ENCODE measurements at regions not wholly inside any gene's neighbourhood (a gene's known extent, or its start where the extent isn't known, plus 50 kb on each side); places are given as distances from the start of the nearest gene placed in this dataset.

DNA sequence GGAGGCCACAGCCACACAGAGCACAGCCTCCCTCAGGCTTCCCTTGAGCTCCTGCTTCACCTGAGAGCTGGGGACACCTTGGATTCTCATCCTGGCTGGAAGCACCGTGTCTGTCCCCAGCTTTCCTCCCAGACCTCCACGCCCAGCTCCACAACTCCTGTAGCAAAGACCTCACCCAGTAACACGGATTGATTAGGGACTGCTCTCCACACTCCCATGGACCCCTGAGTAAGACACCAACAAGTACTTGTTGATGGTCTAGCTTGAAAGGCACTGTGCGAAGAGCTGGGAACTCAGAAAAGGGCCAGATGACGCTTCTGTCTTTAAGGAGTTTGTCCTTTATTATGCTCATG is 109.6 kb downstream of the DLL1 start:
- TF ChIP-seq EP300 (IDR thresholded peaks at IDR 0.05; ENCODE audit: borderline replicate concordance in 1 of 2, low read depth in 2 of 2, low read length in 2 of 2) (no peak), POLR2A (IDR thresholded peaks at IDR 0.05; ENCODE audit: control extremely low read depth in 1 of 2, low read depth in 2 of 2, low read length in 2 of 2) (no peak), EGR1 (IDR thresholded peaks at IDR 0.05; ENCODE audit: borderline replicate concordance, low read depth, low read length) (no peak), JUN (IDR thresholded peaks at IDR 0.05; ENCODE audit: low read depth, low read length) (no peak), RFX5 (IDR thresholded peaks at IDR 0.05; ENCODE audit: borderline replicate concordance, low read depth, low read length) (no peak), EZH2 (IDR thresholded peaks at IDR 0.05; ENCODE audit: low read depth, low read length, severe bottlenecking) (no peak), HDAC2 (IDR thresholded peaks at IDR 0.05; ENCODE audit: borderline replicate concordance in 1 of 2, low read depth in 2 of 2, low read length in 2 of 2) (no peak), HDAC6 (IDR thresholded peaks at IDR 0.05; ENCODE audit: low read depth, low read length) (no peak), GTF2F1 (IDR thresholded peaks at IDR 0.05; ENCODE audit: borderline replicate concordance, low read depth, low read length) (no peak), POLR2AphosphoS5 (IDR thresholded peaks at IDR 0.05; ENCODE audit: low read depth, low read length) (no peak), KDM5A (IDR thresholded peaks at IDR 0.05; ENCODE audit: low read length) (no peak), RAD21 (IDR thresholded peaks at IDR 0.05 in 1 of 2, conservative IDR thresholded peaks at IDR 0.05 in 1 of 2; ENCODE audit: low read depth in 2 of 2, low read length in 2 of 2) (no peak)
- TF ChIP-seq, protein P1, sequence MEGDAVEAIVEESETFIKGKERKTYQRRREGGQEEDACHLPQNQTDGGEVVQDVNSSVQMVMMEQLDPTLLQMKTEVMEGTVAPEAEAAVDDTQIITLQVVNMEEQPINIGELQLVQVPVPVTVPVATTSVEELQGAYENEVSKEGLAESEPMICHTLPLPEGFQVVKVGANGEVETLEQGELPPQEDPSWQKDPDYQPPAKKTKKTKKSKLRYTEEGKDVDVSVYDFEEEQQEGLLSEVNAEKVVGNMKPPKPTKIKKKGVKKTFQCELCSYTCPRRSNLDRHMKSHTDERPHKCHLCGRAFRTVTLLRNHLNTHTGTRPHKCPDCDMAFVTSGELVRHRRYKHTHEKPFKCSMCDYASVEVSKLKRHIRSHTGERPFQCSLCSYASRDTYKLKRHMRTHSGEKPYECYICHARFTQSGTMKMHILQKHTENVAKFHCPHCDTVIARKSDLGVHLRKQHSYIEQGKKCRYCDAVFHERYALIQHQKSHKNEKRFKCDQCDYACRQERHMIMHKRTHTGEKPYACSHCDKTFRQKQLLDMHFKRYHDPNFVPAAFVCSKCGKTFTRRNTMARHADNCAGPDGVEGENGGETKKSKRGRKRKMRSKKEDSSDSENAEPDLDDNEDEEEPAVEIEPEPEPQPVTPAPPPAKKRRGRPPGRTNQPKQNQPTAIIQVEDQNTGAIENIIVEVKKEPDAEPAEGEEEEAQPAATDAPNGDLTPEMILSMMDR (IDR thresholded peaks at IDR 0.05; ENCODE audit: control extremely low read depth in 1 of 3, insufficient read depth in 1 of 3, low read depth in 1 of 3, low read length in 3 of 3) = no peak
- TF ChIP-seq, protein P2, sequence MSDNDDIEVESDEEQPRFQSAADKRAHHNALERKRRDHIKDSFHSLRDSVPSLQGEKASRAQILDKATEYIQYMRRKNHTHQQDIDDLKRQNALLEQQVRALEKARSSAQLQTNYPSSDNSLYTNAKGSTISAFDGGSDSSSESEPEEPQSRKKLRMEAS (IDR thresholded peaks at IDR 0.05) = no peak

Data from H1 (cell line).